ENCODE measurements at regions not wholly inside any gene's neighbourhood (a gene's known extent, or its start where the extent isn't known, plus 50 kb on each side); places are given as distances from the start of the nearest gene placed in this dataset.

- DNase-seq: no peak
Measured at GRCh38 chr6:165229216-165229615, 80.2 kb downstream of the C6orf118 start.

- DNase-seq: no peak
Measured at GRCh38 chr6:165227644-165228329, 81.6 kb downstream of the C6orf118 start.

- DNase-seq: no peak
Measured at GRCh38 chr6:165223736-165224135, 85.7 kb downstream of the C6orf118 start.

GRCh38 chr6:165223101-165223500 lies 86.3 kb downstream of the C6orf118 start:
- no peak for DNase-seq

GRCh38 chr6:165222315-165223025 lies 86.9 kb downstream of the C6orf118 start:
- DNase-seq: no peak

GRCh38 chr6:165220045-165220444 lies 89.4 kb downstream of the C6orf118 start:
- no peak for DNase-seq

GRCh38 chr6:165219629-165220028 lies 89.8 kb downstream of the C6orf118 start:
- no peak for DNase-seq

GRCh38 chr6:165218829-165219228 lies 90.6 kb downstream of the C6orf118 start:
- DNase-seq: no peak

- DNase-seq: no peak
Measured at GRCh38 chr6:165206798-165207197, 102.6 kb downstream of the C6orf118 start.

- no peak for DNase-seq
Measured at GRCh38 chr6:165205632-165206031, 103.8 kb downstream of the C6orf118 start.

- DNase-seq: no peak
Measured at GRCh38 chr6:165204807-165205545, 104.4 kb downstream of the C6orf118 start.

- DNase-seq: no peak
Measured at GRCh38 chr6:165200178-165200577, 109.2 kb downstream of the C6orf118 start.

GRCh38 chr6:165191461-165191860 lies 117.9 kb downstream of the C6orf118 start:
- DNase-seq: no peak

GRCh38 chr6:165186441-165187205 lies 122.8 kb downstream of the C6orf118 start:
- no peak for DNase-seq

- DNase-seq: no peak
Measured at GRCh38 chr6:165186041-165186440, 123.4 kb downstream of the C6orf118 start.

- no peak for DNase-seq
Measured at GRCh38 chr6:165184192-165184979, 125.0 kb downstream of the C6orf118 start.

- DNase-seq: no peak
Measured at GRCh38 chr6:165183496-165184140, 125.8 kb downstream of the C6orf118 start.

- no peak for DNase-seq
Measured at GRCh38 chr6:165183071-165183470, 126.3 kb downstream of the C6orf118 start.

- DNase-seq: no peak
Measured at GRCh38 chr6:165181951-165182414, 127.4 kb downstream of the C6orf118 start.

- no peak for DNase-seq
Measured at GRCh38 chr6:165178056-165178455, 131.3 kb downstream of the C6orf118 start.

GRCh38 chr6:165173484-165173883 lies 135.9 kb downstream of the C6orf118 start:
- no peak for DNase-seq

- no peak for DNase-seq
Measured at GRCh38 chr6:165167861-165168260, 141.5 kb downstream of the C6orf118 start.

Data from activated effector memory CD4-positive, alpha-beta T cell treated with Interleukin-2 at 50 U/mL for 16 hours (primary cell).